ENCODE measurements at regions not wholly inside any gene's neighbourhood (a gene's known extent, or its start where the extent isn't known, plus 50 kb on each side); places are given as distances from the start of the nearest gene placed in this dataset.

GRCh38 chr20:25858495-25859425, 162.1 kb upstream of the ZNF337 start:
- no peaks in the 10 kb centered on the region for H3K79me2 ChIP-seq (ENCODE audit: control insufficient read depth, insufficient read depth, low read length)
- H3K4me3 ChIP-seq = no peak overlapping the region
- DNase-seq (ENCODE audit: extremely low read depth in 1 of 4, low spot score in 3 of 4) = no peak
- POLR2A ChIA-PET = interaction anchor here (0.7 kb wide), 1 partner anchor 164 kb away, joined by 4 read pairs; no protein-coding TSS in a partner anchor
- H3K9me3 ChIP-seq (replicated peaks; ENCODE audit: control insufficient read depth, insufficient read depth, low read depth, low read length) = no peaks in the 10 kb centered on the region
- CTCF ChIA-PET (ENCODE audit: low intra/inter-chr PET ratio) = no interaction called here
- H3K9me1 ChIP-seq (ENCODE audit: control insufficient read depth, insufficient read depth, low read length) = no peaks in the 10 kb centered on the region
- intact Hi-C loops (cut with micrococcal nuclease) = no loop called here
- peaks cover 2 to 45% of the 10 kb centered on the region in 2 experiments; a peak in 3 of 5 replicates for H3K4me1 ChIP-seq (replicated peaks in 1 of 2; ENCODE audit: control insufficient read depth in 2 of 2, insufficient read depth in 2 of 2, low read length in 2 of 2)
- 7% methylated on average over 12 of the region's 37 CpGs for WGBS (ENCODE audit: insufficient coverage, low coverage, missing lambda C conversion rate)
- in situ Hi-C loops (cut with MboI) = loop anchor here (25.0 kb wide), 1 partner anchor 204 kb away; no protein-coding TSS in a partner anchor
- H3K9ac ChIP-seq (ENCODE audit: insufficient read depth in 1 of 2, low read depth in 2 of 2, low read length in 2 of 2) = no peak overlapping the region
- no peak for FAIRE-seq
- no peaks in the 10 kb centered on the region for H4K20me1 ChIP-seq (replicated peaks; ENCODE audit: control insufficient read depth, insufficient read depth, low read length)
- no TSS peak for BruUV-seq (replicated peaks)
- H2AFZ ChIP-seq (ENCODE audit: low read depth, low read length) = no peak overlapping the region
- no peak overlapping the region for H3K27ac ChIP-seq (ENCODE audit: extremely low read depth, low read depth, low read length)
- H3K27me3 ChIP-seq (ENCODE audit: control insufficient read depth in 2 of 2, insufficient read depth in 2 of 2, low read length in 2 of 2) = peaks cover 0 to 23% of the 10 kb centered on the region in 2 experiments; a peak in 3 of 5 replicates
- no peaks in the 10 kb centered on the region for H3K36me3 ChIP-seq (ENCODE audit: control insufficient read depth, insufficient read depth, low read length)
- H3K4me2 ChIP-seq (ENCODE audit: insufficient read depth, low read length) = no peak overlapping the region; the same call in 1 of the 2 replicates
- no peak for ATAC-seq
- no peak for TF ChIP-seq RNF2 (IDR thresholded peaks at IDR 0.05)
- no peak for TF ChIP-seq BDP1 (IDR thresholded peaks at IDR 0.05; ENCODE audit: insufficient read depth, insufficient read length)
- no peak for TF ChIP-seq HOMEZ (CRISPR knock-in tag; IDR thresholded peaks at IDR 0.05)
- TF ChIP-seq SP2 (IDR thresholded peaks at IDR 0.05; ENCODE audit: extremely low read depth, low read depth, low read length, poor library complexity, severe bottlenecking) = no peak
- TF ChIP-seq SMAD3 (CRISPR knock-in tag; conservative IDR thresholded peaks at IDR 0.05) = no peak
- TF ChIP-seq TFE3 (CRISPR knock-in tag; IDR thresholded peaks at IDR 0.05) = no peak
- no peak for TF ChIP-seq CHD2 (IDR thresholded peaks at IDR 0.05; ENCODE audit: low read depth, low read length)
- no peak for TF ChIP-seq TCF3 (CRISPR knock-in tag; IDR thresholded peaks at IDR 0.05)
- no peak for TF ChIP-seq RBM22 (IDR thresholded peaks at IDR 0.05; ENCODE audit: low read depth, low read length, poor library complexity, severe bottlenecking)
- TF ChIP-seq FOXO4 (CRISPR knock-in tag; IDR thresholded peaks at IDR 0.05) = no peak
- TF ChIP-seq ZBTB11 (CRISPR knock-in tag; IDR thresholded peaks at IDR 0.05) = no peak
- no peak for TF ChIP-seq TBP (optimal IDR thresholded peaks at IDR 0.05; ENCODE audit: low read depth, low read length)
- TF ChIP-seq NFXL1 (CRISPR knock-in tag; IDR thresholded peaks at IDR 0.05) = no peak
